ENCODE measurements at regions not wholly inside any gene's neighbourhood (a gene's known extent, or its start where the extent isn't known, plus 50 kb on each side); places are given as distances from the start of the nearest gene placed in this dataset.
A peak's percentile ranks its signal among the peaks of the same experiment; 100 is the strongest.

- no peak overlapping the region for H2BK5ac ChIP-seq (ENCODE audit: low read depth, low read length)
- no peak overlapping the region for H4K8ac ChIP-seq (ENCODE audit: extremely low read depth, insufficient read depth, low read length)
- no peak overlapping the region for H2BK12ac ChIP-seq (ENCODE audit: low read depth, low read length)
- no peak overlapping the region for H3K23ac ChIP-seq (ENCODE audit: insufficient read length)
- ChIA-PET POLR2A (ENCODE audit: partially characterized antibody) (interaction anchor here (1.3 kb wide), 1 partner anchor 54 kb away, joined by 3 read pairs; no protein-coding TSS in a partner anchor), CTCF (ENCODE audit: partially characterized antibody) (interaction anchor here (1.3 kb wide), 1 partner anchor 8 kb away, joined by 4 read pairs; no protein-coding TSS in a partner anchor)
- H2BK120ac ChIP-seq (replicated peaks; ENCODE audit: low read depth, low read length), result no peak overlapping the region
- H2BK15ac ChIP-seq (ENCODE audit: low read length), result no peak overlapping the region
- no peaks in the 10 kb centered on the region for H3K36me3 ChIP-seq (ENCODE audit: control insufficient read depth in 2 of 4, insufficient read depth in 4 of 4, low read length in 3 of 4)
- H3K4me1 ChIP-seq (replicated peaks in 1 of 4; ENCODE audit: control insufficient read depth in 3 of 4, insufficient read depth in 4 of 4, low read length in 3 of 4), result peaks cover 0 to 3% (median 1%) of the 10 kb centered on the region in 4 experiments; a peak in 2 of 7 replicates
- no peaks in the 10 kb centered on the region for H3K79me1 ChIP-seq (ENCODE audit: low read depth, low read length)
- H3K27ac ChIP-seq (ENCODE audit: low read depth, low read length), result no peak overlapping the region
- TF ChIP-seq RAD21 (IDR thresholded peaks at IDR 0.05 in 1 of 2, conservative IDR thresholded peaks at IDR 0.05 in 1 of 2; ENCODE audit: low read depth in 2 of 2, low read length in 2 of 2) (peak in 1 of 2 experiments; percentile 27; a peak in 2 of 4 replicates), CTCF (IDR thresholded peaks at IDR 0.05; ENCODE audit: control extremely low read depth in 1 of 3, insufficient read depth in 1 of 3, low read depth in 1 of 3, low read length in 3 of 3) (peak in 1 of 3 experiments; percentile 10; a peak in 1 of 4 replicates), ASH2L (IDR thresholded peaks at IDR 0.05; ENCODE audit: low read length) (no peak)
- no peaks in the 10 kb centered on the region for H3K9me3 ChIP-seq (ENCODE audit: insufficient read depth in 2 of 2, low read depth in 1 of 2, low read length in 1 of 2)
- H3K4me2 ChIP-seq (ENCODE audit: insufficient read depth in 1 of 2, low read depth in 2 of 2, low read length in 2 of 2), result no peak overlapping the region
- H2AK5ac ChIP-seq (ENCODE audit: low read depth, low read length), result no peak overlapping the region
- no peaks in the 10 kb centered on the region for H3K79me2 ChIP-seq (ENCODE audit: control insufficient read depth in 1 of 2, insufficient read depth in 2 of 2, low read length in 2 of 2)
- no peak for FAIRE-seq
- H3K27me3 ChIP-seq (replicated peaks in 1 of 4; ENCODE audit: control insufficient read depth in 3 of 4, extremely low read depth in 1 of 4, insufficient read depth in 3 of 4, low read length in 3 of 4), result no peaks in the 10 kb centered on the region
- H3K23me2 ChIP-seq (ENCODE audit: low read depth, low read length), result no peaks in the 10 kb centered on the region
- H3K4ac ChIP-seq (replicated peaks; ENCODE audit: insufficient read length, low read depth, low read length), result no peak overlapping the region
- no peak overlapping the region for H3K56ac ChIP-seq (replicated peaks; ENCODE audit: insufficient read length, low read depth, low read length)
- H3K9ac ChIP-seq (replicated peaks in 1 of 4; ENCODE audit: extremely low read depth in 1 of 4, low read depth in 3 of 4, low read length in 3 of 4), result no peak overlapping the region
- H2BK20ac ChIP-seq (ENCODE audit: low read length), result no peak overlapping the region
- peak overlapping the region; percentile 27 for H4K91ac ChIP-seq (replicated peaks; ENCODE audit: insufficient read length, low read length)
- H2AFZ ChIP-seq (ENCODE audit: low read length), result no peak overlapping the region
- H3K18ac ChIP-seq (ENCODE audit: extremely low read depth, low read length), result no peak overlapping the region
- H4K5ac ChIP-seq (ENCODE audit: insufficient read length, low read depth, low read length), result no peak overlapping the region
- DNase-seq (ENCODE audit: low read depth in 1 of 2, low spot score in 2 of 2), result no peak
- H4K20me1 ChIP-seq (replicated peaks in 1 of 2; ENCODE audit: control insufficient read depth in 1 of 2, insufficient read depth in 2 of 2, low read length in 2 of 2), result no peaks in the 10 kb centered on the region
- H3K4me3 ChIP-seq (ENCODE audit: extremely low read depth in 1 of 4, insufficient read depth in 2 of 4, low read depth in 3 of 4, low read length in 4 of 4), result no peak overlapping the region
- WGBS, 2 experiments (ENCODE audit: extremely low coverage in 1 of 2, insufficient coverage in 1 of 2, insufficient read length in 1 of 2, insufficient replicate concordance in 2 of 2, low coverage in 1 of 2, low lambda C conversion rate in 2 of 2, missing lambda C conversion rate in 1 of 2), result 85% methylated on average over 6 of the region's 6 CpGs; no CpG with 5 or more reads in 1 of the 2 experiments
- H3K14ac ChIP-seq (ENCODE audit: insufficient read length), result no peak overlapping the region
Measured at GRCh38 chr9:93391898-93392297, 59.6 kb upstream of the FAM120A start.

All from H1 (cell line).